PFSK-1 (cell line): ENCODE measurements at regions not wholly inside any gene's neighbourhood (a gene's known extent, or its start where the extent isn't known, plus 50 kb on each side); places are given as distances from the start of the nearest gene placed in this dataset.

ENCODE experiments used
- FOXP2 ChIP-seq: optimal IDR thresholded peaks from 2 replicates; pipeline ENCODE3; 2011; ENCODE audit warnings: borderline replicate concordance, control low read depth, inconsistent platforms; ENCODE audit not compliant: insufficient read depth; ENCODE audit errors: extremely low read length, extremely low read depth
- POLR2AphosphoS5 ChIP-seq: IDR thresholded peaks from 2 replicates; pipeline ENCODE4 v1.6.1; 2012; ENCODE audit warnings: low read depth, mild to moderate bottlenecking, control low read depth, low read length, moderate library complexity
- SIN3A ChIP-seq: IDR thresholded peaks from 2 replicates; pipeline ENCODE4 v1.6.1; 2012; ENCODE audit warnings: mild to moderate bottlenecking, low read length, moderate library complexity, borderline replicate concordance; ENCODE audit not compliant: insufficient read depth
- TAF1 ChIP-seq: IDR thresholded peaks from 2 replicates; pipeline ENCODE4 v1.6.1; 2012; ENCODE audit warnings: low read length, control low read depth, borderline replicate concordance; ENCODE audit not compliant: insufficient read depth
- TF ChIP-seq, protein P1 (sequence below), 2 experiments: IDR thresholded peaks; 2 replicates each; pipeline versions ENCODE4 v1.6.1 to v1.8.0; 2011 to 2012; ENCODE audit warnings: low read depth in 2 of 2, low read length in 2 of 2, control low read depth in 1 of 2, inconsistent platforms in 1 of 2, mild to moderate bottlenecking in 1 of 2, moderate library complexity in 1 of 2; ENCODE audit not compliant: insufficient read depth in 1 of 2

DNA sequence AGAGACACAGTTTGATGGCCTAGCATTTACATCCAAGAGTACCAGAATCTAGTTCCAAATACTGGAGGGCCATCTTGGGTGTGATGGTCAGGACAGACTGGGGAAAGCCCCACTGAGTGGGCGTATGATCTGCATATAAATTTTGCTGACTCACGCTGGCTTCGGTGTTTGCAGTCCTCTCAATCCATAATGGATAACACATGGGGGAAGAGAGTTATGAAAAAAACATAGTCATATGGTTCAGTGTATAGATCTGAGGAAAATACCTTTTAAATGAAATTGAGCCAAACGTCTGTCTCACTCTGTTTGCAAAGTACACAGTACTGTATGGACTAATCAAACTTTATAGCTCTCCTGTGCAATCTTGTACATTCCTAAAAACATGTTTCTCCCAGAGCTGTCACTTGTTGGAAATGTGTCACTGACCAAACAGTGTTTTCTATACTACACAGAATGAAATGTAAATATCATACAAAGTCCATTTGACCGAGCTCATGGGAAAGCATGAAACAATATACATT lies 125.3 kb upstream of the THBS1 start:
- no peak for TF ChIP-seq FOXP2
- TF ChIP-seq, protein P1, sequence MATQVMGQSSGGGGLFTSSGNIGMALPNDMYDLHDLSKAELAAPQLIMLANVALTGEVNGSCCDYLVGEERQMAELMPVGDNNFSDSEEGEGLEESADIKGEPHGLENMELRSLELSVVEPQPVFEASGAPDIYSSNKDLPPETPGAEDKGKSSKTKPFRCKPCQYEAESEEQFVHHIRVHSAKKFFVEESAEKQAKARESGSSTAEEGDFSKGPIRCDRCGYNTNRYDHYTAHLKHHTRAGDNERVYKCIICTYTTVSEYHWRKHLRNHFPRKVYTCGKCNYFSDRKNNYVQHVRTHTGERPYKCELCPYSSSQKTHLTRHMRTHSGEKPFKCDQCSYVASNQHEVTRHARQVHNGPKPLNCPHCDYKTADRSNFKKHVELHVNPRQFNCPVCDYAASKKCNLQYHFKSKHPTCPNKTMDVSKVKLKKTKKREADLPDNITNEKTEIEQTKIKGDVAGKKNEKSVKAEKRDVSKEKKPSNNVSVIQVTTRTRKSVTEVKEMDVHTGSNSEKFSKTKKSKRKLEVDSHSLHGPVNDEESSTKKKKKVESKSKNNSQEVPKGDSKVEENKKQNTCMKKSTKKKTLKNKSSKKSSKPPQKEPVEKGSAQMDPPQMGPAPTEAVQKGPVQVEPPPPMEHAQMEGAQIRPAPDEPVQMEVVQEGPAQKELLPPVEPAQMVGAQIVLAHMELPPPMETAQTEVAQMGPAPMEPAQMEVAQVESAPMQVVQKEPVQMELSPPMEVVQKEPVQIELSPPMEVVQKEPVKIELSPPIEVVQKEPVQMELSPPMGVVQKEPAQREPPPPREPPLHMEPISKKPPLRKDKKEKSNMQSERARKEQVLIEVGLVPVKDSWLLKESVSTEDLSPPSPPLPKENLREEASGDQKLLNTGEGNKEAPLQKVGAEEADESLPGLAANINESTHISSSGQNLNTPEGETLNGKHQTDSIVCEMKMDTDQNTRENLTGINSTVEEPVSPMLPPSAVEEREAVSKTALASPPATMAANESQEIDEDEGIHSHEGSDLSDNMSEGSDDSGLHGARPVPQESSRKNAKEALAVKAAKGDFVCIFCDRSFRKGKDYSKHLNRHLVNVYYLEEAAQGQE (IDR thresholded peaks at IDR 0.05; ENCODE audit: insufficient read depth in 1 of 2, low read depth in 2 of 2, low read length in 2 of 2), result no peak
- TF ChIP-seq TAF1, result no peak
- no peak for TF ChIP-seq POLR2AphosphoS5
- TF ChIP-seq SIN3A, result no peak

DNA sequence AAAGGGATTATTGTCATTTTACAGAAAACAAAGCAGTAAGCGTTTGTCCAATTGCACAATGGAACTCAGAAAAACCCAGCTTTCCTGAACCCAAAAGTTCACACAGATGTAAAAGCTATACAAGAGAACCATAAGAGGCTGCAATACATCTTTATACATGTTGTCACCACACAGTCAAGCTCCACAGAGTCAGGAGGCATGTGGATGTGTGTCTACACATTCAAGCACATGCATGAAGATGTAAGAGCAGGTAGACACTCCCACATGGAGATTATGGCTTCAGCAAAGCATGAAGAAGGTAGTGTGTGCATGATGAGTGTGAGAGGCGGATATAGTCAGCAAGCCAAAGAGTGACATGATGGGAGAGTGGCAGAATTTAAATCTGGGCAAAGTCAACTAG lies 124.7 kb upstream of the THBS1 start:
- TF ChIP-seq TAF1 (no peak), POLR2AphosphoS5 (no peak), SIN3A (no peak), FOXP2 (no peak)
- TF ChIP-seq, protein P1 (IDR thresholded peaks at IDR 0.05; ENCODE audit: insufficient read depth in 1 of 2, low read depth in 2 of 2, low read length in 2 of 2), result no peak

DNA sequence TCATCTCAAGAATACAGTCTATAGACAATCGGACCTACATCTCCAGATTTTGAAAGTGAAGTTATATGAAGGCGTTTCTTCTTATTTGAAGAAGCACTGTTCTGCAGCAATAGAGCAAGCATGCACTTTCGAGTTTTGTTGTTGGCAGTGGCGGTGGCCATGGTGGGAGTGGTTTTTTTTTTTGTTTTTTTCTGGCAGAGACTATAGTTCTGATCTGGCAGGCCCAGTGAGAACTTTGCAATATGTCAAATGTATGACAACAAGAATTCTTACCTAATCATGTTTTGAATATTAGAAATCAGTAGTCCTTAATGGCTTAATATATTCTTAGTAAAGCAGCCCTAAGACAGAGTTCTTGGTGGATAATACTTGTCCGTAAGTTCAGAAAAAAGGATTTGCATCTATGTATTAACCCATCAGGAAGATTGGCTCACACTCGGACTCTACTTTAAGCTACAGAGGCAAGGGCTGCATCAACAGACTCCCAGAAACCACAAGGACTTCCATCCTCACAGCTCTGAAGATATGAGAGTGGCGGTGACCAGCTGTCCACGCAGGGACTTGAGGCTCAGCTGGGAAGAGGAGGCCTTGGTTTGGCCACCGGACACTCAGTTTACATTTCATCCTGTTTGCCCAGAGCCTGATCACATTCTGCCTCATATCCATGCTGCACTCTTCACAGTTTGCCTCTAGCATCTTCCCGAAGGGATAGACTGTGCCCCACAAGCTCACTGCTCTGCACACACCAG lies 124.1 kb upstream of the THBS1 start:
- no peak for TF ChIP-seq SIN3A
- TF ChIP-seq, protein P1 (IDR thresholded peaks at IDR 0.05; ENCODE audit: insufficient read depth in 1 of 2, low read depth in 2 of 2, low read length in 2 of 2), result no peak
- no peak for TF ChIP-seq FOXP2
- TF ChIP-seq POLR2AphosphoS5, result no peak
- no peak for TF ChIP-seq TAF1

DNA sequence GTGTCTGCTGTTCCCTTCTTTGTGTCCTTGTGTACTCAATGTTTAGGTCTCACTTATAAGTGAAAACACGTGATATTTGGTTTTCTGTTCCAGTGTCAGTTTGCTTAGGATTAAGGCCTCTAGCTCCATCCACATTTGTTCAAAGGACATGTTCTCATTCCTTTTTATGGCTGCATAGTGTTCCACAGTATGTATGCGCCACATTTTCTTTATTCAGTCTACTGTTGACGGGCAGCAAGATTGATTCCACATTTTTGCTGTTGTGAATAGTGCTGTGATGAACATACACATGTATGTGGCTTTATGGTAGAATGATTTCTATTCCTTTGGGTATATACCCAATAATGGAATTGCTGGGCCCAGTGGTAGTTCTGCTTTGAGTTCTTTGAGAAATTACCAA lies 122.7 kb upstream of the THBS1 start:
- no peak for TF ChIP-seq POLR2AphosphoS5
- no peak for TF ChIP-seq FOXP2
- TF ChIP-seq, protein P1 (IDR thresholded peaks at IDR 0.05; ENCODE audit: insufficient read depth in 1 of 2, low read depth in 2 of 2, low read length in 2 of 2), result no peak
- no peak for TF ChIP-seq SIN3A
- TF ChIP-seq TAF1, result no peak
